IMR-90 (cell line): ENCODE measurements at regions not wholly inside any gene's neighbourhood (a gene's known extent, or its start where the extent isn't known, plus 50 kb on each side); places are given as distances from the start of the nearest gene placed in this dataset.
A peak's percentile ranks its signal among the peaks of the same experiment; 100 is the strongest.

Source experiments
- BHLHE40 ChIP-seq: fragments of 150-350 bp; IDR thresholded peaks from 2 replicates; pipeline ENCODE4 v1.6.1; 2016; ENCODE audit warnings: mild to moderate bottlenecking, low read depth, low read length
- ELK1 ChIP-seq: fragments of 150-350 bp; IDR thresholded peaks from 2 replicates; pipeline ENCODE4 v1.6.1; 2016; ENCODE audit warnings: low read depth, mild to moderate bottlenecking, low read length, moderate library complexity, borderline replicate concordance
- FOS ChIP-seq: fragments of 150-350 bp; IDR thresholded peaks from 2 replicates; pipeline ENCODE4 v1.6.1; 2016; ENCODE audit warnings: low read depth, low read length
- MAZ ChIP-seq: IDR thresholded peaks from 2 replicates; pipeline ENCODE4 v1.6.1; 2012; ENCODE audit warnings: low read depth, mild to moderate bottlenecking, low read length, improper control_type of control experiment, moderate library complexity, borderline replicate concordance
- MXI1 ChIP-seq: IDR thresholded peaks from 2 replicates; pipeline ENCODE4 v1.6.1; 2012; ENCODE audit warnings: low read depth, mild to moderate bottlenecking, low read length, moderate library complexity, borderline replicate concordance
- POLR2A ChIP-seq: IDR thresholded peaks from 2 replicates; pipeline ENCODE4 v1.6.1; 2012; ENCODE audit warnings: mild to moderate bottlenecking, low read depth, low read length
- TF ChIP-seq, protein P1 (sequence below): conservative IDR thresholded peaks from 2 replicates; pipeline ENCODE4 v1.5.1; 2012; ENCODE audit warnings: mild to moderate bottlenecking, low read depth, low read length, improper control_type of control experiment
- TF ChIP-seq, protein P2 (sequence below): fragments of 150-350 bp; IDR thresholded peaks from 2 replicates; pipeline ENCODE4 v1.6.1; 2017; ENCODE audit warnings: mild to moderate bottlenecking, antibody characterized with exemption, low read length, low read depth

GRCh38 chr5:4941957-4942830 is 197.9 kb upstream of the ADAMTS16 start:
- TF ChIP-seq, protein P1, sequence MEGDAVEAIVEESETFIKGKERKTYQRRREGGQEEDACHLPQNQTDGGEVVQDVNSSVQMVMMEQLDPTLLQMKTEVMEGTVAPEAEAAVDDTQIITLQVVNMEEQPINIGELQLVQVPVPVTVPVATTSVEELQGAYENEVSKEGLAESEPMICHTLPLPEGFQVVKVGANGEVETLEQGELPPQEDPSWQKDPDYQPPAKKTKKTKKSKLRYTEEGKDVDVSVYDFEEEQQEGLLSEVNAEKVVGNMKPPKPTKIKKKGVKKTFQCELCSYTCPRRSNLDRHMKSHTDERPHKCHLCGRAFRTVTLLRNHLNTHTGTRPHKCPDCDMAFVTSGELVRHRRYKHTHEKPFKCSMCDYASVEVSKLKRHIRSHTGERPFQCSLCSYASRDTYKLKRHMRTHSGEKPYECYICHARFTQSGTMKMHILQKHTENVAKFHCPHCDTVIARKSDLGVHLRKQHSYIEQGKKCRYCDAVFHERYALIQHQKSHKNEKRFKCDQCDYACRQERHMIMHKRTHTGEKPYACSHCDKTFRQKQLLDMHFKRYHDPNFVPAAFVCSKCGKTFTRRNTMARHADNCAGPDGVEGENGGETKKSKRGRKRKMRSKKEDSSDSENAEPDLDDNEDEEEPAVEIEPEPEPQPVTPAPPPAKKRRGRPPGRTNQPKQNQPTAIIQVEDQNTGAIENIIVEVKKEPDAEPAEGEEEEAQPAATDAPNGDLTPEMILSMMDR = 0 out of 2 replicates have a peak, but pooled peaks have one; percentile 13
- TF ChIP-seq MAZ (no peak), FOS (no peak), MXI1 (no peak), POLR2A (no peak), ELK1 (no peak), BHLHE40 (no peak)
- TF ChIP-seq, protein P2, sequence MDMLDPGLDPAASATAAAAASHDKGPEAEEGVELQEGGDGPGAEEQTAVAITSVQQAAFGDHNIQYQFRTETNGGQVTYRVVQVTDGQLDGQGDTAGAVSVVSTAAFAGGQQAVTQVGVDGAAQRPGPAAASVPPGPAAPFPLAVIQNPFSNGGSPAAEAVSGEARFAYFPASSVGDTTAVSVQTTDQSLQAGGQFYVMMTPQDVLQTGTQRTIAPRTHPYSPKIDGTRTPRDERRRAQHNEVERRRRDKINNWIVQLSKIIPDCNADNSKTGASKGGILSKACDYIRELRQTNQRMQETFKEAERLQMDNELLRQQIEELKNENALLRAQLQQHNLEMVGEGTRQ = no peak
